ENCODE measurements at regions not wholly inside any gene's neighbourhood (a gene's known extent, or its start where the extent isn't known, plus 50 kb on each side); places are given as distances from the start of the nearest gene placed in this dataset.
A peak's percentile ranks its signal among the peaks of the same experiment; 100 is the strongest.

DNA sequence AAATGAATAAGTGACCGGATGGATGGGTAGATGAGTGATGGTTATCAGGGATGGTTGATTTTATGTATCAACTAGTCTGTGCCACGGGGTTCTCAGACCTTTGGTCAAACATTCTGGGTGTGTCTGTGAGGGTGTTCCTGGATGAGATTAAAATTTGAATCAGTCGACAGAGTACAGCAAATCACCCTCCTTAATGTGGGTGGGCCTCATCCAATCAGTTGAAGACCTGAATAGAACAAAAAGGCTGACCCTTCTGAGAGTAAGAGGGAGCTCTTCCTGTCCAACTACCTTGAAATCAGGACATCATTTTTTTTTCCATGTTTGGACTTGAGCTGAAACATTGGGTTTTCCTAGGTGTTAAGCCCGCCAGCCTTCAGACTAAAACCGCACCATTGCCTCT lies 136.4 kb upstream of the ATXN1 start:
- no peak overlapping the region for H4K91ac ChIP-seq (ENCODE audit: insufficient read depth, low read depth, low read length)
- H2AK5ac ChIP-seq (ENCODE audit: low read depth, low read length), result no peak overlapping the region
- no peaks in the 10 kb centered on the region for H3K36me3 ChIP-seq (ENCODE audit: control insufficient read depth, insufficient read depth, low read length)
- intact Hi-C loops (cut with micrococcal nuclease), result no loop called here
- no peak overlapping the region for H3K56ac ChIP-seq (ENCODE audit: extremely low read depth, insufficient read depth, low read length)
- no peaks in the 10 kb centered on the region for H3K27me3 ChIP-seq (ENCODE audit: control insufficient read depth, insufficient read depth, low read length)
- peak overlapping the region; percentile 15; the same call in 1 of the 2 replicates for H3K4ac ChIP-seq (ENCODE audit: low read depth, low read length)
- DNase-seq (no peak), ATAC-seq (ENCODE audit: low read depth) (no peak)
- no peak overlapping the region for H2AK9ac ChIP-seq (replicated peaks; ENCODE audit: low read depth, low read length, poor library complexity)
- no peaks in the 10 kb centered on the region for H3K79me1 ChIP-seq (ENCODE audit: low read depth in 1 of 2, low read length in 2 of 2)
- H2AFZ ChIP-seq (replicated peaks; ENCODE audit: low read length, poor library complexity), result no peak overlapping the region
- H3K4me2 ChIP-seq (ENCODE audit: low read depth, low read length), result no peak overlapping the region
- 0 out of 2 replicates have a peak, but pooled peaks cover under 1% of the 10 kb centered on the region for H3K9me1 ChIP-seq (ENCODE audit: insufficient read depth, low read length)
- 0 out of 2 replicates have a peak, but pooled peaks cover 2% of the 10 kb centered on the region for H3K4me1 ChIP-seq (ENCODE audit: control insufficient read depth, insufficient read depth, low read length)
- no peak overlapping the region for H3K9ac ChIP-seq (ENCODE audit: low read depth, low read length)
- no peak overlapping the region for H3K4me3 ChIP-seq (ENCODE audit: insufficient read depth, low read depth, low read length)
- ChIA-PET POLR2A (ENCODE audit: unreplicated experiment) (no interaction called here), CTCF (no interaction called here)
- no peak overlapping the region for H2BK120ac ChIP-seq (ENCODE audit: low read depth, low read length)
- BruUV-seq (replicated peaks), result no TSS peak
- H3K9me3 ChIP-seq (ENCODE audit: control insufficient read depth, insufficient read depth, low read length), result peaks cover 5% of the 10 kb centered on the region; the same call in 1 of the 2 replicates
- dilution Hi-C loops (cut with HindIII; ENCODE audit: low sequenced_read_pairs, unreplicated experiment), result no loop called here
- in situ Hi-C loops (cut with MboI; ENCODE audit: low sequenced_read_pairs), result no loop called here
- H2BK20ac ChIP-seq (ENCODE audit: low read depth, low read length), result no peak overlapping the region
- no peaks in the 10 kb centered on the region for H4K20me1 ChIP-seq (ENCODE audit: insufficient read depth, low read length)
- TF ChIP-seq FOS (IDR thresholded peaks at IDR 0.05; ENCODE audit: low read depth, low read length) (no peak), RAD21 (IDR thresholded peaks at IDR 0.05; ENCODE audit: low read length) (no peak), CHD1 (IDR thresholded peaks at IDR 0.05; ENCODE audit: low read depth, low read length) (no peak), MAZ (IDR thresholded peaks at IDR 0.05; ENCODE audit: borderline replicate concordance, low read depth, low read length) (no peak), CEBPB (IDR thresholded peaks at IDR 0.05; ENCODE audit: low read depth, low read length) (no peak), POLR2A (IDR thresholded peaks at IDR 0.05; ENCODE audit: low read depth, low read length) (no peak), NFE2L2 (IDR thresholded peaks at IDR 0.05; ENCODE audit: low read depth, low read length) (no peak), RCOR1 (IDR thresholded peaks at IDR 0.05; ENCODE audit: insufficient replicate concordance, low read length) (no peak)
- TF ChIP-seq, protein P1, sequence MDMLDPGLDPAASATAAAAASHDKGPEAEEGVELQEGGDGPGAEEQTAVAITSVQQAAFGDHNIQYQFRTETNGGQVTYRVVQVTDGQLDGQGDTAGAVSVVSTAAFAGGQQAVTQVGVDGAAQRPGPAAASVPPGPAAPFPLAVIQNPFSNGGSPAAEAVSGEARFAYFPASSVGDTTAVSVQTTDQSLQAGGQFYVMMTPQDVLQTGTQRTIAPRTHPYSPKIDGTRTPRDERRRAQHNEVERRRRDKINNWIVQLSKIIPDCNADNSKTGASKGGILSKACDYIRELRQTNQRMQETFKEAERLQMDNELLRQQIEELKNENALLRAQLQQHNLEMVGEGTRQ (IDR thresholded peaks at IDR 0.05; ENCODE audit: low read depth, low read length), result no peak
- TF ChIP-seq, protein P2, sequence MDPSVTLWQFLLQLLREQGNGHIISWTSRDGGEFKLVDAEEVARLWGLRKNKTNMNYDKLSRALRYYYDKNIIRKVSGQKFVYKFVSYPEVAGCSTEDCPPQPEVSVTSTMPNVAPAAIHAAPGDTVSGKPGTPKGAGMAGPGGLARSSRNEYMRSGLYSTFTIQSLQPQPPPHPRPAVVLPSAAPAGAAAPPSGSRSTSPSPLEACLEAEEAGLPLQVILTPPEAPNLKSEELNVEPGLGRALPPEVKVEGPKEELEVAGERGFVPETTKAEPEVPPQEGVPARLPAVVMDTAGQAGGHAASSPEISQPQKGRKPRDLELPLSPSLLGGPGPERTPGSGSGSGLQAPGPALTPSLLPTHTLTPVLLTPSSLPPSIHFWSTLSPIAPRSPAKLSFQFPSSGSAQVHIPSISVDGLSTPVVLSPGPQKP (IDR thresholded peaks at IDR 0.05; ENCODE audit: borderline replicate concordance, low read depth, low read length), result no peak
- H4K5ac ChIP-seq (ENCODE audit: low read depth, low read length), result no peak overlapping the region
- H3K27ac ChIP-seq (ENCODE audit: insufficient read depth, low read length), result no peak overlapping the region
- no CpG with 5 or more reads among the region's 5 CpGs for WGBS, 2 experiments (ENCODE audit: extremely low coverage in 2 of 2, insufficient read length in 1 of 2)
- no peak overlapping the region for H2BK5ac ChIP-seq (ENCODE audit: low read depth, low read length, poor library complexity, severe bottlenecking)
- H3K14ac ChIP-seq (replicated peaks; ENCODE audit: low read depth, low read length), result no peak overlapping the region
- no peak overlapping the region for H4K8ac ChIP-seq (ENCODE audit: low read depth in 2 of 2, low read length in 2 of 2)
- H3K23ac ChIP-seq (ENCODE audit: low read depth, low read length), result no peak overlapping the region
- no peak overlapping the region for H2BK15ac ChIP-seq (ENCODE audit: low read depth, low read length)
- H3K18ac ChIP-seq (ENCODE audit: low read depth, low read length), result no peak overlapping the region
